Right lobe of liver (tissue), 6 donors: ENCODE measurements at regions not wholly inside any gene's neighbourhood (a gene's known extent, or its start where the extent isn't known, plus 50 kb on each side); places are given as distances from the start of the nearest gene placed in this dataset.

Experiments used
- ATAC-seq, 4 donors: fragments of 200-7000 bp; cut with Tn5 transposase; one replicate each; pipeline ENCODE4 v1.9.1; 2020; ENCODE audit warnings: mild to moderate bottlenecking in 4 of 4, moderate library complexity in 4 of 4
- DNase-seq, 3 donors: peaks; one replicate each; pipeline ENCODE4 v3.0.0-alpha.2; 2020
- H3K27ac ChIP-seq, 3 donors: fragments of 200-600 bp; one replicate each; pipeline ENCODE4 v1.8.0; 2022
- H3K27me3 ChIP-seq, 2 donors: fragments of 200-600 bp; one replicate each; pipeline ENCODE4 v1.8.0; 2022
- H3K36me3 ChIP-seq, 4 donors: fragments of 200-600 bp; sonication (generic) in 1 of 4; one replicate each; pipeline versions ENCODE4 v1.5.1 to v1.8.0; 2017 to 2022; ENCODE audit warnings: control low read depth in 1 of 4
- H3K4me1 ChIP-seq, 4 donors: fragments of 200-600 bp; sonication (generic) in 1 of 4; one replicate each; pipeline versions ENCODE4 v1.5.1 to v1.8.0; 2017 to 2022; ENCODE audit warnings: control low read depth in 1 of 4
- H3K4me3 ChIP-seq, 3 donors: fragments of 200-600 bp; one replicate each; pipeline ENCODE4 v1.8.0; 2022
- H3K9me3 ChIP-seq, 4 donors: fragments of 200-600 bp; sonication (generic) in 1 of 4; one replicate each; pipeline versions ENCODE4 v1.5.1 to v1.8.0; 2017 to 2022; ENCODE audit warnings: control low read depth in 1 of 4
- CTCF ChIP-seq, 4 donors: fragments of 200-600 bp in 3 of 4; fragments of 450-650 bp in 1 of 4; IDR thresholded peaks; one replicate each; pipeline versions ENCODE4 v1.5.1 to v1.8.0; 2016 to 2022; ENCODE audit warnings: antibody characterized with exemption in 4 of 4, mild to moderate bottlenecking in 2 of 4
- POLR2A ChIP-seq: fragments of 450-650 bp; IDR thresholded peaks from one replicate; pipeline ENCODE4 v1.6.1; 2017; ENCODE audit warnings: antibody characterized with exemption, mild to moderate bottlenecking
- WGBS: methylation state at CpG from one replicate; pipeline ENCODE4 v1.1.6; 2018; ENCODE audit warnings: low coverage, low lambda C conversion rate; ENCODE audit not compliant: insufficient coverage; ENCODE audit errors: missing lambda C conversion rate; 5-methylcytosine and 5-hydroxymethylcytosine counted together
- intact Hi-C, 2 donors: fragments of 100-400 bp; cut with DNase I; formaldehyde crosslinking; loops; one replicate each; pipeline versions ENCODE4 v1.11.2 to v1.14.1; 2022
- donor health status: DM: no; HTN: yes; CAD: no.
- donor health status: DM: no; HTN: no; CAD: no.
- donor health status: DM: no; HTN: no; CAD: no.
- donor health status: DM: no; HTN: yes; CAD: no.
- donor health status: DM: no; HTN: yes; CAD: no.

- ATAC-seq (no peak), DNase-seq (no peak)
- Histone ChIP-seq H3K27ac (no peak overlapping the region), H3K9me3 (no peaks in the 10 kb centered on the region), H3K27me3 (no peaks in the 10 kb centered on the region), H3K36me3 (no peaks in the 10 kb centered on the region), H3K4me1 (no peaks in the 10 kb centered on the region), H3K4me3 (no peak overlapping the region)
- intact Hi-C loops, result no loop called here
- TF ChIP-seq CTCF (IDR thresholded peaks at IDR 0.05), result no peak
- 47% methylated on average over 2 of the region's 2 CpGs for WGBS
Observed at GRCh38 chr13:69461397-69461796, 646.2 kb upstream of the ATXN8OS start.

- no peaks in the 10 kb centered on the region for H3K27me3 ChIP-seq
- no peaks in the 10 kb centered on the region for H3K4me1 ChIP-seq
- DNase-seq (no peak), ATAC-seq (no peak)
- 32% methylated on average over 4 of the region's 4 CpGs for WGBS
- no peak overlapping the region for H3K4me3 ChIP-seq
- no peak overlapping the region for H3K27ac ChIP-seq
- no peak for TF ChIP-seq CTCF (IDR thresholded peaks at IDR 0.05)
- TF ChIP-seq POLR2A, result no peak
- H3K9me3 ChIP-seq, result no peaks in the 10 kb centered on the region
- H3K36me3 ChIP-seq, result no peaks in the 10 kb centered on the region
- intact Hi-C loops, result no loop called here
Observed at GRCh38 chr13:69459346-69459745, 648.3 kb upstream of the ATXN8OS start.

- Histone ChIP-seq H3K4me1 (no peaks in the 10 kb centered on the region), H3K36me3 (no peaks in the 10 kb centered on the region), H3K27me3 (no peaks in the 10 kb centered on the region), H3K27ac (no peak overlapping the region), H3K4me3 (no peak overlapping the region), H3K9me3 (no peaks in the 10 kb centered on the region)
- no peak for TF ChIP-seq POLR2A
- TF ChIP-seq CTCF (IDR thresholded peaks at IDR 0.05), result no peak
- ATAC-seq (no peak), DNase-seq (no peak)
- intact Hi-C loops, result no loop called here
Observed at GRCh38 chr13:69458013-69458412, 649.6 kb upstream of the ATXN8OS start.

GRCh38 chr13:69450245-69450644 is 657.4 kb upstream of the ATXN8OS start:
- intact Hi-C loops, result no loop called here
- no peak for ATAC-seq
- no peak for TF ChIP-seq CTCF (IDR thresholded peaks at IDR 0.05)
- no peak for TF ChIP-seq POLR2A

GRCh38 chr13:69425235-69425634 is 682.4 kb upstream of the ATXN8OS start:
- intact Hi-C loops, result no loop called here
- H3K4me1 ChIP-seq, result no peaks in the 10 kb centered on the region
- H3K27ac ChIP-seq, result no peak overlapping the region
- no peaks in the 10 kb centered on the region for H3K9me3 ChIP-seq
- TF ChIP-seq CTCF (IDR thresholded peaks at IDR 0.05) (no peak), POLR2A (no peak)
- ATAC-seq (no peak), DNase-seq (no peak)
- no peaks in the 10 kb centered on the region for H3K36me3 ChIP-seq
- no peak overlapping the region for H3K4me3 ChIP-seq
- no peaks in the 10 kb centered on the region for H3K27me3 ChIP-seq

More at GRCh38 chr13:69450245-69450644, 657.4 kb upstream of the ATXN8OS start:
- no peaks in the 10 kb centered on the region for H3K9me3 ChIP-seq
- H3K4me1 ChIP-seq, result no peaks in the 10 kb centered on the region
- H3K27ac ChIP-seq, result no peak overlapping the region
- H3K36me3 ChIP-seq, result no peaks in the 10 kb centered on the region
- WGBS, result 33% methylated on average over 1 of the region's 1 CpG
- no peak overlapping the region for H3K4me3 ChIP-seq
- DNase-seq, result no peak
- no peaks in the 10 kb centered on the region for H3K27me3 ChIP-seq
